Liver (tissue), 8 donors: ENCODE measurements at regions not wholly inside any gene's neighbourhood (a gene's known extent, or its start where the extent isn't known, plus 50 kb on each side); places are given as distances from the start of the nearest gene placed in this dataset.

Source experiments
- DNase-seq: peaks from one replicate; pipeline ENCODE4 v3.0.0-alpha.2; 2017; ENCODE audit warnings: low spot score
- H3K27ac ChIP-seq, 2 donors: one replicate each; pipeline ENCODE4 v1.7.0; 2013; ENCODE audit warnings: inconsistent platforms in 2 of 2, low read length in 2 of 2, control low read depth in 1 of 2, low read depth in 1 of 2, mild to moderate bottlenecking in 1 of 2
- H3K27me3 ChIP-seq, 4 donors: one replicate each; pipeline versions ENCODE4 v1.6.1 to v1.7.0; 2013; ENCODE audit warnings: low read length in 3 of 4, inconsistent platforms in 1 of 4, mild to moderate bottlenecking in 1 of 4, moderate library complexity in 1 of 4; ENCODE audit not compliant: control insufficient read depth in 4 of 4, insufficient read depth in 4 of 4
- H3K36me3 ChIP-seq, 4 donors: one replicate each; pipeline versions ENCODE4 v1.6.1 to v1.7.0; 2013; ENCODE audit warnings: low read length in 3 of 4, mild to moderate bottlenecking in 3 of 4, low read depth in 1 of 4, moderate library complexity in 1 of 4; ENCODE audit not compliant: control insufficient read depth in 4 of 4, insufficient read depth in 3 of 4
- H3K4me1 ChIP-seq, 4 donors: one replicate each; pipeline versions ENCODE4 v1.6.1 to v1.7.0; 2013; ENCODE audit warnings: low read length in 3 of 4, mild to moderate bottlenecking in 3 of 4, moderate library complexity in 1 of 4; ENCODE audit not compliant: control insufficient read depth in 4 of 4, insufficient read depth in 4 of 4
- H3K4me3 ChIP-seq, 3 donors: one replicate each; pipeline versions ENCODE4 v1.6.1 to v1.7.0; 2013; ENCODE audit warnings: low read length in 3 of 3, control low read depth in 1 of 3, low read depth in 1 of 3, mild to moderate bottlenecking in 1 of 3
- H3K9ac ChIP-seq, 2 donors: one replicate each; pipeline ENCODE4 v1.7.0; 2013; ENCODE audit warnings: low read length in 2 of 2, mild to moderate bottlenecking in 2 of 2, moderate library complexity in 2 of 2, control low read depth in 1 of 2, low read depth in 1 of 2
- H3K9me3 ChIP-seq, 4 donors: one replicate each; pipeline versions ENCODE4 v1.6.1 to v1.7.0; 2013; ENCODE audit warnings: low read length in 3 of 4; ENCODE audit not compliant: control insufficient read depth in 4 of 4
- ATF3 ChIP-seq: IDR thresholded peaks from 2 replicates; pipeline ENCODE4 v1.6.1; 2016; ENCODE audit warnings: antibody characterized with exemption
- CTCF ChIP-seq: fragments of 150-350 bp; IDR thresholded peaks from 2 replicates; pipeline ENCODE4 v1.5.1; 2017; ENCODE audit warnings: improper control_type of control experiment, low read depth, low read length; ENCODE audit not compliant: missing input control
- EGR1 ChIP-seq, 2 donors: IDR thresholded peaks; 2 replicates each; pipeline ENCODE4 v1.6.1; 2016 to 2018; ENCODE audit warnings: antibody characterized with exemption in 2 of 2, low read depth in 2 of 2
- FOXA2 ChIP-seq: IDR thresholded peaks from 2 replicates; pipeline ENCODE4 v1.6.1; 2016; ENCODE audit warnings: antibody characterized with exemption
- GABPA ChIP-seq, 2 donors: IDR thresholded peaks in 1 of 2; conservative IDR thresholded peaks in 1 of 2; 2 replicates each; pipeline ENCODE4 v1.6.1; 2016; ENCODE audit warnings: antibody characterized with exemption in 2 of 2, mild to moderate bottlenecking in 1 of 2, moderate library complexity in 1 of 2
- HNF4A ChIP-seq, 2 donors: conservative IDR thresholded peaks; 2 replicates each; pipeline ENCODE4 v1.6.1; 2016; ENCODE audit warnings: antibody characterized with exemption in 2 of 2, mild to moderate bottlenecking in 2 of 2
- HNF4G ChIP-seq: IDR thresholded peaks from 2 replicates; pipeline ENCODE4 v1.6.1; 2016; ENCODE audit warnings: antibody characterized with exemption
- JUND ChIP-seq, 2 donors: IDR thresholded peaks; 2 replicates each; pipeline ENCODE4 v1.6.1; 2016; ENCODE audit warnings: antibody characterized with exemption in 2 of 2
- NR2F2 ChIP-seq: IDR thresholded peaks from 2 replicates; pipeline ENCODE4 v1.6.1; 2016; ENCODE audit warnings: antibody characterized with exemption
- RXRA ChIP-seq, 2 donors: IDR thresholded peaks; 2 replicates each; pipeline ENCODE4 v1.6.1; 2017 to 2018; ENCODE audit warnings: antibody characterized with exemption in 2 of 2, mild to moderate bottlenecking in 1 of 2
- SP1 ChIP-seq: IDR thresholded peaks from 2 replicates; pipeline ENCODE4 v1.6.1; 2018; ENCODE audit warnings: antibody characterized with exemption, mild to moderate bottlenecking
- TAF1 ChIP-seq: conservative IDR thresholded peaks from 2 replicates; pipeline ENCODE4 v1.6.1; 2016; ENCODE audit warnings: antibody characterized with exemption, mild to moderate bottlenecking
- YY1 ChIP-seq: IDR thresholded peaks from 2 replicates; pipeline ENCODE4 v1.6.1; 2016; ENCODE audit warnings: antibody characterized with exemption, mild to moderate bottlenecking
- ZBTB33 ChIP-seq: IDR thresholded peaks from 2 replicates; pipeline ENCODE4 v1.6.1; 2016; ENCODE audit warnings: antibody characterized with exemption
- WGBS: extraction: QIAGEN DNeasy Blood & Tissue Kit; methylation state at CpG from one replicate; pipeline ENCODE4 v1.1.7; 2013; 5-methylcytosine and 5-hydroxymethylcytosine counted together
- donor health status: healthy.
- donor health status: healthy.
- donor health status: healthy.
- donor health status: healthy.
- donor health status: healthy.

GRCh38 chr13:105984236-105984635 lies 551.2 kb downstream of the EFNB2 start:
- no peaks in the 10 kb centered on the region for H3K36me3 ChIP-seq
- H3K4me1 ChIP-seq = no peaks in the 10 kb centered on the region
- H3K27ac ChIP-seq = no peak overlapping the region
- DNase-seq = no peak
- WGBS = 85% methylated on average over 3 of the region's 3 CpGs
- H3K9me3 ChIP-seq = peaks cover 0 to 3% (median 0%) of the 10 kb centered on the region in 4 donors
- TF ChIP-seq ATF3 (no peak), EGR1 (IDR thresholded peaks at IDR 0.05; ENCODE audit: low read depth in 2 of 2) (no peak), GABPA (IDR thresholded peaks at IDR 0.05 in 1 of 2, conservative IDR thresholded peaks at IDR 0.05 in 1 of 2) (no peak), ZBTB33 (no peak), RXRA (IDR thresholded peaks at IDR 0.05) (no peak), YY1 (no peak), HNF4G (no peak), SP1 (no peak), NR2F2 (no peak), HNF4A (conservative IDR thresholded peaks at IDR 0.05) (no peak), JUND (IDR thresholded peaks at IDR 0.05) (no peak)
- H3K4me3 ChIP-seq = no peak overlapping the region
- peaks cover 0 to 8% (median 0%) of the 10 kb centered on the region in 4 donors for H3K27me3 ChIP-seq
- no peak overlapping the region for H3K9ac ChIP-seq

GRCh38 chr13:105982219-105982930 lies 553.1 kb downstream of the EFNB2 start:
- TF ChIP-seq HNF4G = no peak
- TF ChIP-seq ZBTB33 = no peak
- no peak for TF ChIP-seq TAF1
- no peak for TF ChIP-seq ATF3
- no peak for TF ChIP-seq HNF4A (conservative IDR thresholded peaks at IDR 0.05)
- TF ChIP-seq YY1 = no peak
- TF ChIP-seq NR2F2 = no peak
- no peak for TF ChIP-seq RXRA (IDR thresholded peaks at IDR 0.05)
- TF ChIP-seq CTCF = no peak
- no peak for TF ChIP-seq FOXA2
- no peak for TF ChIP-seq EGR1 (IDR thresholded peaks at IDR 0.05; ENCODE audit: low read depth in 2 of 2)
- H3K9ac ChIP-seq = no peak overlapping the region
- H3K9me3 ChIP-seq = peaks cover 0 to 3% (median 0%) of the 10 kb centered on the region in 4 donors
- WGBS = 66% methylated on average over 11 of the region's 11 CpGs
- H3K4me3 ChIP-seq = no peak overlapping the region
- peaks cover 0 to 8% (median 0%) of the 10 kb centered on the region in 4 donors for H3K27me3 ChIP-seq
- H3K4me1 ChIP-seq = no peaks in the 10 kb centered on the region
- no peak overlapping the region for H3K27ac ChIP-seq
- H3K36me3 ChIP-seq = no peaks in the 10 kb centered on the region
- DNase-seq = no peak
